ENCODE measurements at regions not wholly inside any gene's neighbourhood (a gene's known extent, or its start where the extent isn't known, plus 50 kb on each side); places are given as distances from the start of the nearest gene placed in this dataset.

DNA sequence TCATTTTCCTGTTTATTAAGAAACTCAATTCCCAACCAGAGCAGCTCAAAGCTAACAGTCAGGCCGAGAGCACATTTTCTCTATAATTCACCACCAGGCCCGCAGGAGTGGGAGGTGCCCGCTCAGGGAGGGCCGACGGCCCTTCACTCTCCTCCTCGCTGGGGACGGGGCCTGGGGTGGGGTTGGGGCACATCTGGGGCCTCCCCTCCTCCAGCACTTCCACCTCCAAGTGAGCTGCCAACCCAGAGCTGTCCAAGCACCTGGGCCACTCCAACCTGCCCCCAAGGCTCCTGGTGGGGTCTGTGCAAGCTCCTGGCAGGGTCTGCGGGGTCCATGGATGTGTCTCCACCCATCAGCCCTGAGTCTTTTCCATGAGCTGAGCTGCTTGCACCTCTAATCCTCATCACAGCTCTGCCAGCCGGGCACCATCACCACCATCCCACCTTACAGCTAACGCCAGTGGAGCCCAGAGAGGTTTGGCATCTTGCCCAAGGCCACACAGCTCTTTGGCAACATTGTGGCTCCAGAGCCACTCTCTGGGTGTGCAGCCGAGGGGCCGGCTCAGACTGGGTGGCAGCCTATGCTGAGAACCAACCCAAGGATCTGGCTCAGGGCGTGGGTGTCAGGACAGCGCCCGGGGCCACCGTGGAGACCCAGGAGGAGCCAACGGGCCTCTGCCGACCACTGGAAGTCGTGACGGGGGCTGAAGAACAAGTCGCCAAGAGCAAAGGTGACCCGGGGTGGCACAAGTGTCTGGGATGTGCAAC lies 193.5 kb downstream of the BRD1 start:
- POLR2A ChIA-PET: no interaction called here
- no peaks in the 10 kb centered on the region for H3K27me3 Mint-ChIP-seq
- CTCF ChIA-PET: interaction anchor here (0.8 kb wide), 1 partner anchor 13 kb away, joined by 3 read pairs; no protein-coding TSS in a partner anchor
- no peak for DNase-seq
- H3K27ac Mint-ChIP-seq: no peak overlapping the region
- no peaks in the 10 kb centered on the region for H3K4me1 Mint-ChIP-seq
- no peaks in the 10 kb centered on the region for H3K36me3 Mint-ChIP-seq (ENCODE audit: low read depth)
- H3K4me3 Mint-ChIP-seq: no peak overlapping the region
- H3K9me3 Mint-ChIP-seq: no peaks in the 10 kb centered on the region

DNA sequence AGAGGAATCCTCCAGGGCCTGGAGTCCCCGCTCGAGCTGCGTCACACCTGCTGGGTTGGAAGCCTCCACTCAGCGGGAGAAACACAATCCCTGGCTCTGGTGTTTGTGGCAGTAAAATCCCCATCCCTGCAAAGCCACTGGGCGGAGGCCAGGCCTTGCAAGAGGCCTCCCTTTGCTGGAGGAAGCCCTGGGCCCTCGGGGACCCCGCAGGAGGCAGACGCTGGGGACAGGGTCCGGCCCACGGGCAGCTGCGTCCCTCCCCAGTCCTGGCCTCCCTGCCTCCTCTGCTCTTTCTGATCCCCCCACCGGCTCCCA lies 194.7 kb downstream of the BRD1 start:
- Mint-ChIP-seq H3K9me3 (no peaks in the 10 kb centered on the region), H3K27me3 (no peaks in the 10 kb centered on the region), H3K27ac (no peak overlapping the region), H3K4me1 (no peaks in the 10 kb centered on the region), H3K4me3 (no peak overlapping the region), H3K36me3 (ENCODE audit: low read depth) (no peaks in the 10 kb centered on the region)
- ChIA-PET CTCF (interaction anchor here (1.3 kb wide), 1 partner anchor 22 kb away, joined by 4 read pairs; no protein-coding TSS in a partner anchor), POLR2A (no interaction called here)
- DNase-seq: no peak

DNA sequence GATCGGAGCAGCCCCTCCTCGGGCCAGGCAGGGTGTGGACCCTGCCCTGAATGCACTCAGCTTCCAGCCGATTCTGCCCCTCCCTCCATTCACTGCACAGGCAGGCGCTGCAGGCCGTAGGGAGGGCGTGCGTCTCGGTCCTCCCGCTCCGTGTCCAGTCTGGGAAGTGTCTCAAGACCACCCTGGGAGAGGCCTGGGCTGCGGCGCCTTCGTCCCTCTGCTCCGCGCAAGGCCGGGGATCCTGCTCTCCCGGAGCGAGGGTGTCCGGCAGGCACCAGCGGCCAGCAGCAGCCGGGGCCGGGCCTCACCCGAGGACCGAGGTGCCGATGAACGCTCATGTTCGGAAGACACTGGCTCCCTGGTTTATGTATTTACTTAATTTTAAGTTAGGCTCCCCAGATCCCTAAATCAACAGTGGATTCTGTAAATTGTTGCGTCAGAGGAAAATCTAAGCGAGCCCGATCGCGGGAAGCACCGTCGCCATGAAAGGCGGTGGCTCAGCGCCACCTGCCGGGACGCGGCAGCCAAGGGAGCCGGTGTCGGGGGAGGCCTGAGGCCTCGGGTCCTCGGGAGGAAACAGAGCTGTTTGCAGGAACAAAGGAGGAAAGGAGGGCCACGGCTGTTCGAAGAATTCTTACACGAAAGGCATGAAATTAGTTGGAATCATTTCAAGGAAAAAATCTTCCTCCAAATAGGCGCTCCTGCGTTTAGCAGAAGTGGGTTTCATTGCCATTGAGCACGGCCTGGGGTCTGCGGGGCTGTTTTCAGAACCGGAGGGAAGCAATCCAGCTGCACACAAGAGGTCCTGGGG lies 195.3 kb downstream of the BRD1 start:
- ChIA-PET CTCF (interaction anchor here (1.3 kb wide), 1 partner anchor 23 kb away, joined by 4 read pairs; no protein-coding TSS in a partner anchor), POLR2A (no interaction called here)
- no peaks in the 10 kb centered on the region for H3K27me3 Mint-ChIP-seq
- no peak for DNase-seq
- H3K27ac Mint-ChIP-seq: no peak overlapping the region
- no peaks in the 10 kb centered on the region for H3K36me3 Mint-ChIP-seq (ENCODE audit: low read depth)
- no peaks in the 10 kb centered on the region for H3K9me3 Mint-ChIP-seq
- no peak overlapping the region for H3K4me3 Mint-ChIP-seq
- no peaks in the 10 kb centered on the region for H3K4me1 Mint-ChIP-seq

DNA sequence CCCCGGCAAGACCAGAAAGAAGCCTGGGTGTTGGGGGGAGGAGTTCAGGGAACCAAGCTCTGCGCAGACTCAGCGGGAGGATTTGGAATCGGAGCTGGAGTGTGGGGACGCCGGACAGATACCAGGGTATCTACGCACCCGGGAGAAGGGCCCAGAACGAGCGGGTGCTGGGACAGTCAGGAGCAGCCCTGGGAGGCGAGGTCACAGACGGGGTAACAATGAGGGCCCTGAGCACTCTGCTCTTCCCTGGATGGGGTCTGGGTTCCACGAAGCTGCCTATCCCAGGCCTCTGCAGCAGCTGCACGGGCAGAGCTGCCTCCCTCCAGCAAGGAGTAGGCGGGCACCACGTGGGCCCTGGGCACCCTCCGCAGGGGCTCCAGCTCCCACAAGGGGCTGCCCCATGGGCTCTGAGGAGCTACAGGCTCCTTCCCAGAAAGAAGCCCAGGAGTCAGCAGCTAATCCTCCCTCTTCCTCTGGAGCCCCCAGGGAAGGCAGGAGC lies 197.2 kb downstream of the BRD1 start:
- no peak for DNase-seq
- Mint-ChIP-seq H3K4me1 (no peaks in the 10 kb centered on the region), H3K9me3 (no peaks in the 10 kb centered on the region), H3K27me3 (no peaks in the 10 kb centered on the region), H3K27ac (no peak overlapping the region), H3K4me3 (no peak overlapping the region), H3K36me3 (ENCODE audit: low read depth) (no peaks in the 10 kb centered on the region)
- CTCF ChIA-PET: no interaction called here
- POLR2A ChIA-PET: no interaction called here

DNA sequence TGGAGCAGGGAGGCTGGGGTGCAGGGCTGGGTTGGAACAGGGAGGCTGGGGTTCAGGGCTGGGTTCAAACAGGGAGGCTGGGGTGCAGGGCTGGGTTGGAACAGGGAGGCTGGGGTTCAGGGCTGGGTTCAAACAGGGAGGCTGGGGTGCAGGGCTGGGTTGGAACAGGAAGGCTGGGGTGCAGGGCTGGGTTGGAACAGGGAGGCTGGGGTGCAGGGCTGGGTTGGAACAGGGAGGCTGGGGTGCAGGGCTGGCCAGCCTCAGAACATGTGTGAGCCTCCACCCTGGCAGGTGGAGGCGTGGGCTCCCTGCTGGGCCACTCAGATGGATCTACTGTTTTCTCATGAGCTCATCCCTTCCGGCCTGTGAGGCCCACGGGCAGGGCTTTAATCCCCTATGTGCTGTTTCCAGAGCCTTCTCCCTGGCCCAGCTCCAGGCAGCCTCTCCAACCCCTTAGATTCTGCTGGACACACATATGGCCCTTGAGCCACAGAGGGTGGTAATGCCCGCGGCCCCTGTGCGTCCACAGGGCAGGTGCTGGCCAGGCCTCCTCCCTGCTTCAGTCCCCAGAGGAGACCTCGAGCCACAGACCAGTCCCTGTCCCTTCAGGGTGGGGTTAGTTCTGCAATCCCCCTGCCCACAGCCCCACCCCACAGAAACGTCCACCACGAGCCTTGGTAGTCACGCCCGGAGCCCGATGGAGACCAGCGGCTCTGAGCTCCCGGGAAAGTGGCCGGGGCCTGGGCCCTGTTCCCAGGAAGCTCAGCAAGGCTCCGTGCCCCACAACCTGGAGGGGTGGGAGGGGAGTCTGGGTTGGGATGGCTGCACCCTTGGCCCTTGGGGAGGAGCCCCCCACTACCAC lies 197.9 kb downstream of the BRD1 start:
- CTCF ChIA-PET: no interaction called here
- POLR2A ChIA-PET: no interaction called here
- no peak for DNase-seq
- Mint-ChIP-seq H3K27me3 (no peaks in the 10 kb centered on the region), H3K27ac (no peak overlapping the region), H3K4me3 (no peak overlapping the region), H3K36me3 (ENCODE audit: low read depth) (no peaks in the 10 kb centered on the region), H3K9me3 (no peaks in the 10 kb centered on the region), H3K4me1 (no peaks in the 10 kb centered on the region)

DNA sequence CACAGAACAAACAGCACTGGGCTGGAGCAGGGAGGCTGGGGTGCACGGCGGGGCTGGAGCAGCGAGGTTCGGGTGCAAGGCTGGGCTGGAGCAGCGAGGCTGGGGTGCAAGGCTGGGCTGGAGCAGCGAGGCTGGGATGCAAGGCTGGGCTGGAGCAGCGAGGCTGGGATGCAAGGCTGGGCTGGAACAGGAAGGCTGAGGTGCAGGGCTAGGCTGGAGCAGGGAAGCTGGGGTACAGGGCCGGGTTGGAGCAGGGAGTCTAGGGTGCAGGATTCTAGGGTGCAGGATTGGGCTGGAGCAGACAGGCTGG lies 198.5 kb downstream of the BRD1 start:
- H3K4me1 Mint-ChIP-seq: no peaks in the 10 kb centered on the region
- POLR2A ChIA-PET: no interaction called here
- no peaks in the 10 kb centered on the region for H3K27me3 Mint-ChIP-seq
- CTCF ChIA-PET: no interaction called here
- no peak overlapping the region for H3K4me3 Mint-ChIP-seq
- H3K9me3 Mint-ChIP-seq: no peaks in the 10 kb centered on the region
- DNase-seq: no peak
- H3K27ac Mint-ChIP-seq: no peak overlapping the region
- no peaks in the 10 kb centered on the region for H3K36me3 Mint-ChIP-seq (ENCODE audit: low read depth)

DNA sequence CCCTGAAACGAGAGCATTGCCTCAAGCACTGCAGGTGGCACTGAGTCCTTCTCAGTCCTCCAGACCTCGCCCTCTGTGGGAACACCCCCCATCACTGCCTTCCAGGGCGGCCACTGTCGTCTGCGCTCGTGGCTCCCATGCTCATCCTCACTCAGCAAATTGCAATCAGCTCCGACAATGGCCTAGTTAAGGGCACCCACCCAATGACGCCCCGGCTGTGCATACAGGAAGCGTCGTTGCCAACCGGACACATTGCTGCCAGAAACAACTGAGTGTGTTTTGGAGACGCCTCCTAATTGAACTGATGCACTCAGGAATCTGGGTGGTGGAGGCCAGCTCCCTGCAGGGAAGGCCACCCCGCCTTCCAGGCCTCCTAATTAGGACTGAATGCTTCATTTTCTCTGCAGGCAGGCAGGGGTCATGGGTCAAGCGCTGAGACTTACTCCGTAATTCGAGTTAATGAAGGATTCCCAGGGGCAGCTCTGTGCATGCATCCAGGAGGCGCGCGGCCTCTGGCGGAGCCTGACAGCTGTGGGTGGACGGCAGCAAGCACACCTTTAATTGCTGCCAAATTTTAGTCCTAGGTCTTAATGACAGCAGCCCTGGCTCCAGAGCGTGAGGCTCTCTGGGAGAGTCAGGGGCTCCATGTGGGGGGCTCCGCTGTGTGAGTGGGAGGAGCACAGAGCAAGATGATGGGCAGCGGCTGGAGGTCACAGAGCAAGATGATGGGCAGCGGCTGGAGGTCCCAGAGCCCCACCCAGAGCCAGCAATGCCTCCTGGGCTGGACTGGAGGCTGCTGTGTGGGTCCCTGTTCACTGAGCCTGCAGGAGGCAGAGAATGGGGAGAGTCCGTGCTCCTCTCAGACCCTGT lies 199.0 kb downstream of the BRD1 start:
- CTCF ChIA-PET: no interaction called here
- Mint-ChIP-seq H3K4me1 (no peaks in the 10 kb centered on the region), H3K27me3 (no peaks in the 10 kb centered on the region), H3K36me3 (ENCODE audit: low read depth) (no peaks in the 10 kb centered on the region), H3K27ac (no peak overlapping the region), H3K4me3 (no peak overlapping the region), H3K9me3 (no peaks in the 10 kb centered on the region)
- POLR2A ChIA-PET: no interaction called here
- DNase-seq: no peak

DNA sequence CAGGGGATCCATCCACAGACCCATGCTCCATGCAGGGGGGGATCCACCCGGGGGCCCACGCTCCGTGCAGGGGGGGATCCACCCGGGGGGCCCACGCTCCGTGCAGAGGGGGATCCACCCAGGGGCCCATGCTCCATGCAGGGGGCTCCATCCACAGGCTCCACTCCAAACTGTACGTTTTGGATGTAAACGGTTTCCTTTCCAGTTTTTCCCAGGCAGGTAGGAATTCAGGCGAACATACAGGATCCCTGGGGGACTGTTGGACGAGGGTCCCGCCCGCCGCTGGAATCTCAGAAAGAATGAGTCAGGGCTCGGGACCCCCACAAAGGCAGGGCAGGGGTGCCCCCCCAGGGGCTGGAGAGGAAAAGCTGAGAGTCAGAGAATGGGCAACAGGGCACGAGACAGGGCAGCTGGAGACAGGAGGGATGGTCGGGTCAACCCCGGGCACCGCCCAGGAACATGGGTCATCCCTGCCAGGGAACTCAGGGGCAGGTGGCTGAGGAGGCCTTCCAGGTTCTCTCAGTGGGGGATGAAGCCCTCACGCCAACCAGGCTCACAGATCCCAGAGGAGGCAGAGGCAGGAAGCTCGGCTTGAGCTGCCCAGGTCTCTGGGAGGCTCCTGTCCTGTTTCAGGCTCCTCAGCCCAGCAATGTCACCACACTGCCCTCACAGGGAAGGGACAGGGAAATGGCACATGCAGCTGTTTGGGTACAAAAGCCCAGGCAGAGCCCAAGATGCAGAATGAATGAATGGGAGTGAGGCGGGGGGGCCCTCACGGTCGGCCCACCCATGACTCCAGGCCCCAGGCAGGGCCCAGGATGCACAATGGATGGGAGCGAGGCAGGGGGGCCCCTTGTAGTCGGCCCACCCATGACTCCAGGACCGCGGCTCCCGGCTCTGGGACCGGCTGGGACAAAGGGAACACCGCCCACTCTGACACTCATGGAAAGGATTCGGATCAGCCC lies 200.2 kb downstream of the BRD1 start:
- Mint-ChIP-seq H3K9me3 (no peaks in the 10 kb centered on the region), H3K27me3 (no peaks in the 10 kb centered on the region), H3K27ac (no peak overlapping the region), H3K4me1 (no peaks in the 10 kb centered on the region), H3K4me3 (no peak overlapping the region), H3K36me3 (ENCODE audit: low read depth) (no peaks in the 10 kb centered on the region)
- POLR2A ChIA-PET: no interaction called here
- no peak for DNase-seq
- CTCF ChIA-PET: no interaction called here

DNA sequence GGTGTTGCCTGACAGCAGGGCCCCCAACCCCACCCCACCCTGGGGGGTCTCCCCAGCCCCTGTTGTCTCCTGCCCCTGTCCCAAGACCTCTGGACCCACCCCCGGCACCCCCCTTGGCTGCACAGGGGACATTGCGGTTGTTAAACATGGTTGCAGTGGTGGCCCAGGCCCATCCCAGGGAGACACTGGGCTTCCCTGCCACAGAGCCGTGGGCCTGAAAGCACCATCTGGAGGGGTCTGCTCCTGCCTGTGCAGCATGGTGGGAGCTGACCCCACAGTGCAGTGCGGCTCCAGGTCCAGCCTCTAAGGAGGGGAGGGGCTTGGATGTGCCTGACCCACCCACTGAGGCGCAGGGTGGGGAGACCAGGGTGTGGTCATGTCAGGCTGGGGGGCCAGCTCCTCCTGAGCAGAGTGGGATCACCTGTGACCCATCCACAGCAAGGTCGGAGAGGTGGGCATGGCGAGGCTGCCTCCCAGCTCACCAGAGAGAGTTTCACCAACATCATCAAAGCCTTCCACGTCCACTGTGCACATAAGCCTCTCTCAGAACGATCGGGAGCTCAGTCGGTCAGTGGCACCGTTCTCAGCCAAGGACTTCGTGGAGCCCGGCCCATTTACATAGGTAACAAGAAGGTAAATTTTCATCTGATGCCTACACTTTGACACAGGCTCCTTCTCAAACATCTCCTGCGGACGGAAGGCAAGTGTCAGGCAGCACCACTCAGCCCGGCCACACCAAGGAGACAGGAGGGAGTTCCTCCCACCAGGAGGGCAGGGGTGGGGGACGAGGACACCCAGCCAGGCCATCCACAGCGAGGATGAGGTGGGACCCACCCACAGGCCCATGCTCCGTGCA lies 201.1 kb downstream of the BRD1 start:
- no peaks in the 10 kb centered on the region for H3K9me3 Mint-ChIP-seq
- no peaks in the 10 kb centered on the region for H3K4me1 Mint-ChIP-seq
- H3K27me3 Mint-ChIP-seq: no peaks in the 10 kb centered on the region
- ChIA-PET POLR2A (no interaction called here), CTCF (interaction anchor here (0.6 kb wide), 1 partner anchor 908 kb away, joined by 3 read pairs; no protein-coding TSS in a partner anchor)
- no peaks in the 10 kb centered on the region for H3K36me3 Mint-ChIP-seq (ENCODE audit: low read depth)
- no peak overlapping the region for H3K4me3 Mint-ChIP-seq
- DNase-seq: no peak
- H3K27ac Mint-ChIP-seq: no peak overlapping the region

DNA sequence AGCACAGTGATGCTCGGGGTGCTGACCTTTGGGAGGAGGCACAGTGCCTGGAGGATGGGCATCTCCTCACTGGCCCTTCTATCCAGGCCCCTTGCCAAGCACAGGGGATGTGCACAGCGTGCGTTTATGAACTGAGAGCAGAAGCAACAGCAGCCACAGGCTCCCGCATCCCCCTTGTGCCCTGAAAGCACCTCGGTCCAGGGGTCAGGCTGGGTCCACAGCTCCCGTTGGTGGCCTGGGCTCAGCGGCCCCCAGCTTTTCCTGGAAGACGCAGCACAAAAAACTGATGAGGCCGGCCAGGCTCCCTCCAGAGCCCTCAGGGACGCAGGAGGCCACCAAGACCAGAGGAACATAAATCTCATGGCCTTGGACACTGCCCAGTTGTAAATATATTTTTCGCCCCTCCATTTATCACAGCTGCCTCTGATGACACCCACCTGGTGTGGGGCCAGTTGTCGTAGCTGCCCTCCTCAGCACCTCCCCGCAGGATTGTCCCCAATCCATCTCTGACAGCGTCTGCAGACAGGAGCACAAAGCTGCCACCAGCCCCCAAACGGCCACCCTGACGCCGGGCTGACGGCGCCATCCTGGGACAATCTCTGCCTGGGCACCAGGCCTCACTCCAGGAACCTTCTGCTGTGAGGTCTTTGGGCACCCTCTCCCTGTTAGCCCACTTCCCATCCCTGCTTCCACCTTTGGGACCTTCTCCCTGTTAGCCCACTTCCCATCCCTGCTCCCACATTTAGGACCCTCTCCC lies 203.1 kb downstream of the BRD1 start:
- Mint-ChIP-seq H3K36me3 (ENCODE audit: low read depth) (no peaks in the 10 kb centered on the region), H3K4me1 (no peaks in the 10 kb centered on the region), H3K4me3 (no peak overlapping the region), H3K27ac (no peak overlapping the region), H3K9me3 (no peaks in the 10 kb centered on the region), H3K27me3 (no peaks in the 10 kb centered on the region)
- no peak for DNase-seq
- ChIA-PET POLR2A (no interaction called here), CTCF (no interaction called here)

DNA sequence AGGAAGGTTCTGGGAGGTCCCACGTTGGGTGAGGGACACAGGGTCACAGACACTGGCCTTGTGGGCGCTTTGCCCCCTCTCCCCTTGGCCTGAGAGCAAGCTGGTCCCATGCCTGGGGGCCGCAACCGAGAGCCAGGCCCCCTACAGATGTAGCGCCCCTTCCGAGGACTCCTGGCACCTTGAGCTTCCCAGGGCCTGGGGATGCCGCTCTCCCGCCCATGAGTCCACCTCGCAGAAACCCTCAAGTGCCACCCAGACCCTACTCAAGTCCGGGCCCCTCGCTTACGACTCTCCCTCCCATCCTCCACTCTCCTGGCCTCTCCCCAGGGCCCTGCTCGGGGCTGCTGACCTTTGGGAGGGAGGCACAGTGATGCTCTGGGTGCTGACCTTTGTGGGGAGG lies 204.0 kb downstream of the BRD1 start:
- no peak overlapping the region for H3K4me3 Mint-ChIP-seq
- no peaks in the 10 kb centered on the region for H3K4me1 Mint-ChIP-seq
- peak overlapping the region; percentile 25 for H3K27ac Mint-ChIP-seq
- no peaks in the 10 kb centered on the region for H3K36me3 Mint-ChIP-seq (ENCODE audit: low read depth)
- H3K27me3 Mint-ChIP-seq: no peaks in the 10 kb centered on the region
- no peak for DNase-seq
- CTCF ChIA-PET: no interaction called here
- no peaks in the 10 kb centered on the region for H3K9me3 Mint-ChIP-seq
- POLR2A ChIA-PET: no interaction called here

All from activated CD4-positive, alpha-beta T cell treated with anti-CD3 and anti-CD28 coated beads, Interleukin-2, amount 10 ng/mL, durations not matched to agents 7 days and 5 days (primary cell).